Activated CD8-positive, alpha-beta T cell treated with anti-CD3 and anti-CD28 coated beads for 36 hours (primary cell): ENCODE measurements at regions not wholly inside any gene's neighbourhood (a gene's known extent, or its start where the extent isn't known, plus 50 kb on each side); places are given as distances from the start of the nearest gene placed in this dataset.

ENCODE experiments used
- ATAC-seq: fragments of 200-7000 bp; cut with Tn5 transposase; one replicate; pipeline ENCODE4 v1.10.0; 2021; ENCODE audit warnings: mild to moderate bottlenecking, moderate library complexity
- CTCF ChIA-PET: fragments of 350-600 bp; sonication (Branson Sonifier 250); formaldehyde crosslinking; loops from one replicate; lab custom pipeline; 2021; ENCODE audit warnings: antibody characterized with exemption; lab: Charles Lee
- POLR2A ChIA-PET: fragments of 350-600 bp; sonication (Branson Sonifier 250); formaldehyde crosslinking; loops from one replicate; lab custom pipeline; 2021; ENCODE audit warnings: antibody characterized with exemption; lab: Charles Lee
- DNase-seq: peaks from one replicate; pipeline ENCODE4 v3.0.0-alpha.2; 2020
- H3K27ac Mint-ChIP-seq: one replicate; pipeline ENCODE4 v1.8.0; 2021; ENCODE audit warnings: mild to moderate bottlenecking, mixed read lengths
- H3K27me3 Mint-ChIP-seq: one replicate; pipeline ENCODE4 v1.8.0; 2021; ENCODE audit warnings: mixed read lengths
- H3K36me3 Mint-ChIP-seq: one replicate; pipeline ENCODE4 v1.8.0; 2021; ENCODE audit warnings: low read depth, mixed read lengths
- H3K4me1 Mint-ChIP-seq: one replicate; pipeline ENCODE4 v1.8.0; 2021; ENCODE audit warnings: low read depth, mixed read lengths
- H3K4me3 Mint-ChIP-seq: one replicate; pipeline ENCODE4 v1.8.0; 2021; ENCODE audit warnings: mild to moderate bottlenecking, moderate library complexity, mixed read lengths
- H3K9me3 Mint-ChIP-seq: one replicate; pipeline ENCODE4 v1.8.0; 2021; ENCODE audit warnings: mixed read lengths
- CTCF ChIP-seq: fragments of 200-600 bp; IDR thresholded peaks from one replicate; pipeline ENCODE4 v1.8.0; 2022; ENCODE audit warnings: antibody characterized with exemption, mild to moderate bottlenecking
- intact Hi-C: fragments of 100-400 bp; cut with micrococcal nuclease; formaldehyde crosslinking; loops from one replicate; pipeline ENCODE4 v1.10.0; 2022

GRCh38 chr3:13164893-13165492, 91.8 kb upstream of the IQSEC1 start:
- ChIA-PET CTCF (interaction anchor here (1.4 kb wide), 1 partner anchor 23 kb away, joined by 4 read pairs; no protein-coding TSS in a partner anchor), POLR2A (interaction anchor here (0.9 kb wide), 1 partner anchor 31 kb away, joined by 3 read pairs; no protein-coding TSS in a partner anchor)
- intact Hi-C loops: no loop called here
- Mint-ChIP-seq H3K27me3 (no peaks in the 10 kb centered on the region), H3K27ac (no peak overlapping the region), H3K4me1 (no peaks in the 10 kb centered on the region), H3K9me3 (no peaks in the 10 kb centered on the region), H3K4me3 (no peak overlapping the region), H3K36me3 (no peaks in the 10 kb centered on the region)
- DNase-seq (no peak), ATAC-seq (no peak)
- TF ChIP-seq CTCF: no peak

GRCh38 chr3:13163848-13164382, 90.7 kb upstream of the IQSEC1 start:
- no peak for TF ChIP-seq CTCF

GRCh38 chr3:13162549-13163320, 89.5 kb upstream of the IQSEC1 start:
- Mint-ChIP-seq H3K4me3 (no peak overlapping the region), H3K9me3 (no peaks in the 10 kb centered on the region), H3K4me1 (no peaks in the 10 kb centered on the region), H3K27ac (no peak overlapping the region), H3K27me3 (no peaks in the 10 kb centered on the region), H3K36me3 (no peaks in the 10 kb centered on the region)
- CTCF ChIA-PET: no interaction called here
- POLR2A ChIA-PET: no interaction called here
- ATAC-seq (no peak), DNase-seq (no peak)
- intact Hi-C loops: no loop called here
- TF ChIP-seq CTCF: no peak

More at GRCh38 chr3:13163848-13164382, 90.7 kb upstream of the IQSEC1 start:
- no peaks in the 10 kb centered on the region for H3K9me3 Mint-ChIP-seq
- ChIA-PET CTCF (interaction anchor here (1.4 kb wide), 1 partner anchor 22 kb away, joined by 4 read pairs; no protein-coding TSS in a partner anchor), POLR2A (interaction anchor here (0.9 kb wide), 1 partner anchor 32 kb away, joined by 3 read pairs; no protein-coding TSS in a partner anchor)
- H3K4me3 Mint-ChIP-seq: no peak overlapping the region
- no peaks in the 10 kb centered on the region for H3K27me3 Mint-ChIP-seq
- no peaks in the 10 kb centered on the region for H3K36me3 Mint-ChIP-seq
- no peaks in the 10 kb centered on the region for H3K4me1 Mint-ChIP-seq
- ATAC-seq (no peak), DNase-seq (no peak)
- intact Hi-C loops: no loop called here
- no peak overlapping the region for H3K27ac Mint-ChIP-seq

GRCh38 chr3:13161771-13162535, 88.7 kb upstream of the IQSEC1 start:
- TF ChIP-seq CTCF: no peak
- intact Hi-C loops: no loop called here
- H3K36me3 Mint-ChIP-seq: no peaks in the 10 kb centered on the region
- no peaks in the 10 kb centered on the region for H3K9me3 Mint-ChIP-seq
- no peak overlapping the region for H3K4me3 Mint-ChIP-seq
- H3K27ac Mint-ChIP-seq: no peak overlapping the region
- ATAC-seq: no peak
- H3K27me3 Mint-ChIP-seq: no peaks in the 10 kb centered on the region
- ChIA-PET POLR2A (no interaction called here), CTCF (no interaction called here)
- no peaks in the 10 kb centered on the region for H3K4me1 Mint-ChIP-seq
- DNase-seq: no peak
